Spleen (tissue), 7 donors: ENCODE measurements at regions not wholly inside any gene's neighbourhood (a gene's known extent, or its start where the extent isn't known, plus 50 kb on each side); places are given as distances from the start of the nearest gene placed in this dataset.

Source experiments
- POLR2A ChIP-seq, 3 donors: fragments of 450-650 bp; IDR thresholded peaks; one replicate each; pipeline ENCODE4 v1.5.1; 2017; ENCODE audit warnings: antibody characterized with exemption in 3 of 3, mild to moderate bottlenecking in 1 of 3
- POLR2AphosphoS5 ChIP-seq, 3 donors: sonication (generic); formaldehyde crosslinking; IDR thresholded peaks; one replicate each; pipeline ENCODE4 v1.5.1; 2017; ENCODE audit warnings: antibody characterized with exemption in 3 of 3
- TF ChIP-seq, protein P1 (sequence below), 11 experiments: fragments of 200-600 bp in 7 of 11; fragments of 450-650 bp in 4 of 11; sonication (generic) in 4 of 11; IDR thresholded peaks in 8 of 11; conservative IDR thresholded peaks in 3 of 11; 1 replicate in 7 of 11; 2 replicates in 4 of 11; pipeline versions ENCODE4 v1.4.0 to v1.8.0; 2016 to 2021; ENCODE audit warnings: antibody characterized with exemption in 11 of 11, inconsistent platforms in 4 of 11, mild to moderate bottlenecking in 1 of 11
- donor health status: DM: no; HTN: no; CAD: no; lungs with moderate emphysema.
- donor health status: DM: no; HTN: no; CAD: no.
- donor health status: DM: no; HTN: no; CAD: no.

DNA sequence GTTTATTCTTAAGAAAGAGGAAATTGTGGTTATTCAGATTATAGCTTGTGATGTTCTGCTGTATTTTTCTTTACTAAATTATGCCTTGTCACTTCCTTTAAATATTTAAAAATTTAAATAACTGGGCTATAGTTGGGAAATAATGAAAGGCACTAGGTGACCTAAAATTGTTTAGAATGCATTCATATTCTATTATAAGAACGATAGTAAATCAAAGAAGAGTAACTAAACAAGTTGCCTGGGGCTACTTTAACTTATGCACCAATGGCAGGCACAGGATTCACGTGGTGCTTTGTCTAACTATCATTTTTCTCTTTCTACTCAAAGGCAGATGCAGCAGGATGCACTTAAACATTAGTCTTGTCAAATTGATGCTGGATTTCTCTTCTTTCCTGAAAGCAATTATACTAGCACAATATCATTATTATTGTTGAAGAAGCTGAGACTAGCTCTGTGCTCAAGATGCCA is 190.7 kb upstream of the PPFIA2 start:
- no peak for TF ChIP-seq POLR2A (IDR thresholded peaks at IDR 0.05)
- TF ChIP-seq, protein P1, sequence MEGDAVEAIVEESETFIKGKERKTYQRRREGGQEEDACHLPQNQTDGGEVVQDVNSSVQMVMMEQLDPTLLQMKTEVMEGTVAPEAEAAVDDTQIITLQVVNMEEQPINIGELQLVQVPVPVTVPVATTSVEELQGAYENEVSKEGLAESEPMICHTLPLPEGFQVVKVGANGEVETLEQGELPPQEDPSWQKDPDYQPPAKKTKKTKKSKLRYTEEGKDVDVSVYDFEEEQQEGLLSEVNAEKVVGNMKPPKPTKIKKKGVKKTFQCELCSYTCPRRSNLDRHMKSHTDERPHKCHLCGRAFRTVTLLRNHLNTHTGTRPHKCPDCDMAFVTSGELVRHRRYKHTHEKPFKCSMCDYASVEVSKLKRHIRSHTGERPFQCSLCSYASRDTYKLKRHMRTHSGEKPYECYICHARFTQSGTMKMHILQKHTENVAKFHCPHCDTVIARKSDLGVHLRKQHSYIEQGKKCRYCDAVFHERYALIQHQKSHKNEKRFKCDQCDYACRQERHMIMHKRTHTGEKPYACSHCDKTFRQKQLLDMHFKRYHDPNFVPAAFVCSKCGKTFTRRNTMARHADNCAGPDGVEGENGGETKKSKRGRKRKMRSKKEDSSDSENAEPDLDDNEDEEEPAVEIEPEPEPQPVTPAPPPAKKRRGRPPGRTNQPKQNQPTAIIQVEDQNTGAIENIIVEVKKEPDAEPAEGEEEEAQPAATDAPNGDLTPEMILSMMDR (IDR thresholded peaks at IDR 0.05 in 8 of 11, conservative IDR thresholded peaks at IDR 0.05 in 3 of 11): no peak
- TF ChIP-seq POLR2AphosphoS5 (IDR thresholded peaks at IDR 0.05): no peak
